ENCODE measurements at regions not wholly inside any gene's neighbourhood (a gene's known extent, or its start where the extent isn't known, plus 50 kb on each side); places are given as distances from the start of the nearest gene placed in this dataset.

DNA sequence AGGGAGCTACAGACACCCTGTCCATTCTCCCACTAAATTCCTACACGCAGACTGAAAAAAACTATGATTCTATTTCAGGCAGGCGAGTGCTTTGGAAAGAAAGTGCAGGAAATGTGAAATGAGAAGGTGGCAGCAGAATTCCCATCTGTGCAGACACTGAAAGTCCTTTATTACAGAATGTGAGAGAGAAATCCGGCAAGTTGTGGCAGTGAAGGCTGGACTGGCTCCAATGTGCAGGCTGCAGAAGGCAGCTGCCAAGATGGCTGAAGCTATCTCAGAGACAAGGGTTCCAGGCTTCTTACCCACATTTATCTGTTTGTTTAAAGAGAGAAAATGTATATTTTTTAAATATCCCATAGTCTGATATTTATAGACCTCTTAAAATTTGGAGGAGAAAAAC, 161.8 kb upstream of the VLDLR start:
- Histone ChIP-seq H3K27ac (no peak overlapping the region), H3K4me3 (ENCODE audit: low read depth, low read length) (no peak overlapping the region), H3K9me3 (ENCODE audit: severe bottlenecking) (no peaks in the 10 kb centered on the region)

DNA sequence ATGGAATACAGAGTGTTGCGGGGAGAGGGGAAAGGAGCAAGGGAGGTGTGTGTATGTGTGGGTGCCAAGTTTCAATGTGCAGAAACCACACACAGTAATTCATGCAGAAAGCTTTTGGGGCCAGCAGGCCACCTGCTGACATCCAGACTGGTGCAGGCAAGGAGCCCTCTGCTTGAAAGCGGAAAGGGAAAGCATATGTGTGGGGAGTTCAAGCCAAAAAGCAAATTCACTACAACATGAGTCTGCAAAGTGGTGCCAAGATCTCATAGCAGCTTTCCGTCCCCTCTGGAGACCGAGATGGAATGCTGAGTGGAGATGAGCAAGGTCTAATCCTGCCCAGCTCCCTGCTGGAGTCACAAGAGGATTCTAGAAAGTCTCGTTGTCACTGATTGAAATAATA, 159.7 kb upstream of the VLDLR start:
- no peak overlapping the region for H3K4me3 ChIP-seq (ENCODE audit: low read depth, low read length)
- no peak for DNase-seq
- no peak overlapping the region for H3K27ac ChIP-seq
- no peaks in the 10 kb centered on the region for H3K9me3 ChIP-seq (ENCODE audit: severe bottlenecking)
- TF ChIP-seq, protein P1, sequence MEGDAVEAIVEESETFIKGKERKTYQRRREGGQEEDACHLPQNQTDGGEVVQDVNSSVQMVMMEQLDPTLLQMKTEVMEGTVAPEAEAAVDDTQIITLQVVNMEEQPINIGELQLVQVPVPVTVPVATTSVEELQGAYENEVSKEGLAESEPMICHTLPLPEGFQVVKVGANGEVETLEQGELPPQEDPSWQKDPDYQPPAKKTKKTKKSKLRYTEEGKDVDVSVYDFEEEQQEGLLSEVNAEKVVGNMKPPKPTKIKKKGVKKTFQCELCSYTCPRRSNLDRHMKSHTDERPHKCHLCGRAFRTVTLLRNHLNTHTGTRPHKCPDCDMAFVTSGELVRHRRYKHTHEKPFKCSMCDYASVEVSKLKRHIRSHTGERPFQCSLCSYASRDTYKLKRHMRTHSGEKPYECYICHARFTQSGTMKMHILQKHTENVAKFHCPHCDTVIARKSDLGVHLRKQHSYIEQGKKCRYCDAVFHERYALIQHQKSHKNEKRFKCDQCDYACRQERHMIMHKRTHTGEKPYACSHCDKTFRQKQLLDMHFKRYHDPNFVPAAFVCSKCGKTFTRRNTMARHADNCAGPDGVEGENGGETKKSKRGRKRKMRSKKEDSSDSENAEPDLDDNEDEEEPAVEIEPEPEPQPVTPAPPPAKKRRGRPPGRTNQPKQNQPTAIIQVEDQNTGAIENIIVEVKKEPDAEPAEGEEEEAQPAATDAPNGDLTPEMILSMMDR (IDR thresholded peaks at IDR 0.05; ENCODE audit: low read depth, low read length) = no peak
- H3K36me3 ChIP-seq = no peaks in the 10 kb centered on the region
- H3K27me3 ChIP-seq (ENCODE audit: insufficient read depth, low read depth, severe bottlenecking) = no peaks in the 10 kb centered on the region

More for the DNA sequence above, 161.8 kb upstream of the VLDLR start:
- DNase-seq = no peak
- TF ChIP-seq, protein P1 (IDR thresholded peaks at IDR 0.05; ENCODE audit: low read depth, low read length) = no peak
- Histone ChIP-seq H3K27me3 (ENCODE audit: insufficient read depth, low read depth, severe bottlenecking) (no peaks in the 10 kb centered on the region), H3K36me3 (no peaks in the 10 kb centered on the region)

DNA sequence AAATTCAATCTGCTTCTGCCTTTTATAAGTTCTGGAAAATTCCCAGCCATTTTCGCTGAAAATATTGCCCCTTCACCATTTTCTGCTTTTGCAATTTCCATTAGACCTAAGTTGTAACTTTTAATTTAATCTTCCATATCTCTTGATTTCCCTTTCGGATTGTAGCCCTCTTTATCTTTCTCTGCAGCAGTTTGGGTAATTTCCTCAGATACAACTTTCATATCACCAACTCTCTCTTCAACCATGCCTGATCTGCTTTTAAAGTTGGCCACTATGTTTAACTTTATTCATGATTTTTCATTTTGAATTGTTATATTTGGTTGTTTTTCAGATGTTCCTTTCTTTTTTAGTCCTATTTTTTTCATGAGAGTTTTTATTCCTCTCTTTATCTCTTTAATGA, 157.0 kb upstream of the VLDLR start:
- TF ChIP-seq, protein P1 (IDR thresholded peaks at IDR 0.05; ENCODE audit: low read depth, low read length) = no peak
- no peaks in the 10 kb centered on the region for H3K9me3 ChIP-seq (ENCODE audit: severe bottlenecking)
- no peak overlapping the region for H3K27ac ChIP-seq
- no peak overlapping the region for H3K4me3 ChIP-seq (ENCODE audit: low read depth, low read length)
- H3K27me3 ChIP-seq (ENCODE audit: insufficient read depth, low read depth, severe bottlenecking) = no peaks in the 10 kb centered on the region
- H3K36me3 ChIP-seq = no peaks in the 10 kb centered on the region
- DNase-seq = no peak

DNA sequence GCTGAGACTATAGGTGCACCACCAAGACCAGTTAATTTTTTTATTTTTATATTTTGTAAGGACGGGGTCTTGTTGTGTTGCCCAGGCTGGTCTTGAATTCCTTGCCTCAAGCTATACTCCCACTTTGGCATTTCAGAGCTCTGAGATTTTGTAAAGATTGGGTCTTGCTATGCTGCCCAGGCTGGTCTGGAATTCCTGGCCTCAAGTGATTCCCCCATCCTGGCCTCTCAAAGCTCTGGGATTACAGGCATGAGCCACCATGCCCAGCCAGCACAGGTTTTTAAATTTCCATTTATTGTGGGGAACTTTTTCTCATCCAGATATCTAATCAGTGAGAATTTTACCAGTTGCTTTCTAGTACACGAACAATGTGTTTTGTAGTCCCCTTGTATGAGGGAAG, 156.1 kb upstream of the VLDLR start:
- TF ChIP-seq, protein P1 (IDR thresholded peaks at IDR 0.05; ENCODE audit: low read depth, low read length) = no peak
- no peak overlapping the region for H3K27ac ChIP-seq

DNA sequence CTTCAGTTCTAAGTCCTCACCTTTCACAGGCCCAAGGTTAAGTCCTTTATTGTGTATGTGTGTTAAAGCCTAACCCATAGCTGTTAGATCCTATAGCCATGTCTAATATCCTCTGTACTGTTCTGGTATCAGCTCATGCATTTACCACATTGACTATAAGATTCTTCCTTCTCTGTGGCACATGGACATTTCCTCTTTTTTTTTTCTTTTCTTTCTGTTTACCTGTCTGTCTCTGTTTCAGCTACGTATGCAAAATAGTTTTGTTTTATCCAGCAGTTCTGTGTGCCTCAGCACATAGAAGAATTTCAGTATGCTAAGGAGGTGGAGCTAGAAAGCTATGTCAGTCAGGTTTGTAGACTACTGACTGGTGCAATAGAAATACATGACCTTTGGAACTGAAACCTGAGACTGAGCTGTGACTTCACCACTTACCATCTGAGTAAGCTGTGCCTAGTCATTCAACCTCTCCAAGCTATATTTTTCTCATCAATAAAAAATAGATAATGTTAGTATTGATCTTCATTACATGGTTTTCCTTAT, 155.6 kb upstream of the VLDLR start:
- TF ChIP-seq, protein P1 (IDR thresholded peaks at IDR 0.05; ENCODE audit: low read depth, low read length) = no peak
- Histone ChIP-seq H3K27ac (no peak overlapping the region), H3K4me3 (ENCODE audit: low read depth, low read length) (no peak overlapping the region), H3K9me3 (ENCODE audit: severe bottlenecking) (no peaks in the 10 kb centered on the region), H3K36me3 (no peaks in the 10 kb centered on the region), H3K27me3 (ENCODE audit: insufficient read depth, low read depth, severe bottlenecking) (no peaks in the 10 kb centered on the region)
- DNase-seq = no peak

More for the DNA sequence above, 156.1 kb upstream of the VLDLR start:
- H3K36me3 ChIP-seq = no peaks in the 10 kb centered on the region
- H3K4me3 ChIP-seq (ENCODE audit: low read depth, low read length) = no peak overlapping the region
- H3K27me3 ChIP-seq (ENCODE audit: insufficient read depth, low read depth, severe bottlenecking) = no peaks in the 10 kb centered on the region
- H3K9me3 ChIP-seq (ENCODE audit: severe bottlenecking) = no peaks in the 10 kb centered on the region
- no peak for DNase-seq

DNA sequence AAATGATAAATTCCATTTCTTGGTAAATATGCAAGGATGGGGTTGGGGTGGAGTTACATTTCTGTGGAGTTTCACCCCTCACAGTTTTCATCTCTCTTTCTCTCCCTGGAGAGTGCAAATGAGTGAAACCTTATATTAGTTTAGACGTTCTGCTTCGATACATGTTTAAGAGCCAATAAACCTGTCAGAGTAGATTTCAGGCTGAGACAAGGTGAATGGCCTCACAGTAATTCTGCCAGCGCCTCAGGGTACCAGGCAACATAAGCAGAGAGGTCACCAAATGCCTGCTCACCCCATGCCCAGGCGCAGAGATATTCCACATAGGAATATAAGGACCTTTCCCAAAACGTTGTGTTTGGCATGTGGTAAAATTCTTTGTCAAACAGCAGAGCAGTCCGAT, 154.9 kb upstream of the VLDLR start:
- Histone ChIP-seq H3K27ac (no peak overlapping the region), H3K9me3 (ENCODE audit: severe bottlenecking) (no peaks in the 10 kb centered on the region), H3K4me3 (ENCODE audit: low read depth, low read length) (no peak overlapping the region), H3K27me3 (ENCODE audit: insufficient read depth, low read depth, severe bottlenecking) (no peaks in the 10 kb centered on the region), H3K36me3 (no peaks in the 10 kb centered on the region)
- DNase-seq = no peak
- TF ChIP-seq, protein P1 (IDR thresholded peaks at IDR 0.05; ENCODE audit: low read depth, low read length) = no peak
